ENCODE measurements at regions not wholly inside any gene's neighbourhood (a gene's known extent, or its start where the extent isn't known, plus 50 kb on each side); places are given as distances from the start of the nearest gene placed in this dataset.

GRCh38 chr17:77090476-77090875 lies 50.3 kb upstream of the SEC14L1 start:
- TF ChIP-seq CTCF (tag by site-specific recombination; IDR thresholded peaks at IDR 0.05): no peak
- TF ChIP-seq ZNF138 (tag by site-specific recombination; IDR thresholded peaks at IDR 0.05; ENCODE audit: borderline replicate concordance): no peak
- TF ChIP-seq ZNF239 (tag by site-specific recombination; IDR thresholded peaks at IDR 0.05): no peak
- no peak for TF ChIP-seq MZF1 (tag by site-specific recombination; IDR thresholded peaks at IDR 0.05; ENCODE audit: borderline replicate concordance)
- TF ChIP-seq ZNF488 (tag by site-specific recombination; IDR thresholded peaks at IDR 0.05): no peak
- TF ChIP-seq REPIN1 (tag by site-specific recombination; IDR thresholded peaks at IDR 0.05; ENCODE audit: low read depth): no peak
- no peak for TF ChIP-seq OVOL3 (tag by site-specific recombination; IDR thresholded peaks at IDR 0.05)
- TF ChIP-seq BCL11A (tag by site-specific recombination; IDR thresholded peaks at IDR 0.05; ENCODE audit: low read depth): no peak
- TF ChIP-seq ZNF404 (tag by site-specific recombination; IDR thresholded peaks at IDR 0.05): no peak

Data from HEK293 (cell line).